ENCODE measurements at regions not wholly inside any gene's neighbourhood (a gene's known extent, or its start where the extent isn't known, plus 50 kb on each side); places are given as distances from the start of the nearest gene placed in this dataset.

DNA sequence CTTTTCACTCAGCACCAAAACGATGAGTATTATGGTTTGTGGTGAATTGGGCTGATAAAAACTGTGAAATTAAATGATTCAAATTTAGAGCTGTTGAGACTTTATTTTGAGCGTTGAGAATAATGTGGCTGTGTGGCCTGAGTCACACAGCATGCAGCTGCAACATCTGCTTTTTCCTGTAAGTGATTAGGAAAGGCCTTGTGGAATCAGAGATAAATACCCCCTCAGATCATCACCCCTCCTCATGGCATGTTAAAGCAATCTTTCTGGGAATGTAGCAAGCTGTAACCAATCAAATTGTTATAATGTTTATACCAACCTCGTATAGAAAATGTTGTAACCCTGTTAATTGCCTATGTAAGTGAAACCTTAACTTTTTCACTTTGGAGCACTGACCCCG, 90.0 kb upstream of the GRPR start:
- Histone ChIP-seq H3K36me3 (ENCODE audit: insufficient read depth) (no peaks in the 10 kb centered on the region), H3K79me2 (ENCODE audit: insufficient read depth, low read depth) (no peaks in the 10 kb centered on the region), H3K4me1 (ENCODE audit: low read depth, poor library complexity, severe bottlenecking) (no peaks in the 10 kb centered on the region)

DNA sequence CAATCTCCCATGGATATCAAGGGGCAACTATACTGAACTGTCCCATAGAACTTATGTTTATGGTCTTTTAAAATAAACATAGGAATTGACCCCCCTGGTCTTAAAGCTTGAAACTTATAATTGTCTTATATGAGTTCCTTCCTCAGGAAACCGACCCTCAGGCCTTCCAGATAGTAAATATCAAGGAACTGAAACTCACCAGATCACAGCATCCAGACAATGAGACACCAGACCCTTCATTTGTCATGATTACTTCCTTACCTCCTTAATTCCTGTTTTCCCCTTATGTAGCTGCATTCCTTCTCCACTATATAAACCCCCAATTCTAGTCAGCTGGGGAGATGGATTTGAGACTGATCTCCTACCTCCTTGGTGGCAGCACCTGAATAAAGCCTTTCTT, 94.8 kb upstream of the GRPR start:
- TF ChIP-seq CTCF (conservative IDR thresholded peaks at IDR 0.05; ENCODE audit: low read depth, low read length): no peak
- Histone ChIP-seq H3K4me2 (no peak overlapping the region), H3K4me3 (IDR thresholded peaks at IDR 0.05; ENCODE audit: insufficient read depth, low read depth, low read length) (no peak overlapping the region), H3K9ac (no peak overlapping the region), H4K20me1 (ENCODE audit: insufficient read depth) (no peaks in the 10 kb centered on the region), H2AFZ (ENCODE audit: low read depth) (no peak overlapping the region), H3K27me3 (ENCODE audit: insufficient read depth, low read depth) (no peaks in the 10 kb centered on the region), H3K4me1 (ENCODE audit: low read depth, poor library complexity, severe bottlenecking) (no peaks in the 10 kb centered on the region), H3K36me3 (ENCODE audit: insufficient read depth) (no peaks in the 10 kb centered on the region), H3K27ac (no peak overlapping the region), H3K79me2 (ENCODE audit: insufficient read depth, low read depth) (no peaks in the 10 kb centered on the region)

More for the DNA sequence above, 90.0 kb upstream of the GRPR start:
- no peak overlapping the region for H3K4me3 ChIP-seq (IDR thresholded peaks at IDR 0.05; ENCODE audit: insufficient read depth, low read depth, low read length)
- H2AFZ ChIP-seq (ENCODE audit: low read depth): no peak overlapping the region
- TF ChIP-seq CTCF (conservative IDR thresholded peaks at IDR 0.05; ENCODE audit: low read depth, low read length): no peak
- H3K27me3 ChIP-seq (ENCODE audit: insufficient read depth, low read depth): no peaks in the 10 kb centered on the region
- H3K9ac ChIP-seq: no peak overlapping the region
- no peak overlapping the region for H3K4me2 ChIP-seq
- no peaks in the 10 kb centered on the region for H4K20me1 ChIP-seq (ENCODE audit: insufficient read depth)
- H3K27ac ChIP-seq: no peak overlapping the region

GRCh38 chrX:16023790-16024734, 99.3 kb upstream of the GRPR start:
- no peak overlapping the region for H2AFZ ChIP-seq (ENCODE audit: low read depth)
- no peak overlapping the region for H3K4me3 ChIP-seq (IDR thresholded peaks at IDR 0.05; ENCODE audit: insufficient read depth, low read depth, low read length)
- no peaks in the 10 kb centered on the region for H3K27me3 ChIP-seq (ENCODE audit: insufficient read depth, low read depth)
- H3K4me2 ChIP-seq: no peak overlapping the region
- H3K9ac ChIP-seq: no peak overlapping the region
- H4K20me1 ChIP-seq (ENCODE audit: insufficient read depth): no peaks in the 10 kb centered on the region
- H3K4me1 ChIP-seq (ENCODE audit: low read depth, poor library complexity, severe bottlenecking): no peaks in the 10 kb centered on the region
- no peak for TF ChIP-seq CTCF (conservative IDR thresholded peaks at IDR 0.05; ENCODE audit: low read depth, low read length)
- no peaks in the 10 kb centered on the region for H3K36me3 ChIP-seq (ENCODE audit: insufficient read depth)
- H3K27ac ChIP-seq: no peak overlapping the region
- no peaks in the 10 kb centered on the region for H3K79me2 ChIP-seq (ENCODE audit: insufficient read depth, low read depth)

- Histone ChIP-seq H3K27ac (no peak overlapping the region), H3K79me2 (ENCODE audit: insufficient read depth, low read depth) (no peaks in the 10 kb centered on the region), H3K36me3 (ENCODE audit: insufficient read depth) (no peaks in the 10 kb centered on the region), H3K9ac (no peak overlapping the region), H3K4me1 (ENCODE audit: low read depth, poor library complexity, severe bottlenecking) (no peaks in the 10 kb centered on the region), H3K4me3 (IDR thresholded peaks at IDR 0.05; ENCODE audit: insufficient read depth, low read depth, low read length) (no peak overlapping the region), H4K20me1 (ENCODE audit: insufficient read depth) (no peaks in the 10 kb centered on the region), H3K4me2 (no peak overlapping the region), H2AFZ (ENCODE audit: low read depth) (no peak overlapping the region), H3K27me3 (ENCODE audit: insufficient read depth, low read depth) (no peaks in the 10 kb centered on the region)
- TF ChIP-seq CTCF (conservative IDR thresholded peaks at IDR 0.05; ENCODE audit: low read depth, low read length): no peak
These were observed 100.7 kb upstream of the GRPR start for GRCh38 chrX:16022580-16023200.
